Activated CD8-positive, alpha-beta T cell treated with anti-CD3 and anti-CD28 coated beads for 36 hours (primary cell): ENCODE measurements at regions not wholly inside any gene's neighbourhood (a gene's known extent, or its start where the extent isn't known, plus 50 kb on each side); places are given as distances from the start of the nearest gene placed in this dataset.

Experiments
- ATAC-seq: fragments of 200-7000 bp; cut with Tn5 transposase; one replicate; pipeline ENCODE4 v1.10.0; 2021; ENCODE audit warnings: mild to moderate bottlenecking, moderate library complexity
- CTCF ChIA-PET: fragments of 350-600 bp; sonication (Branson Sonifier 250); formaldehyde crosslinking; loops from one replicate; lab custom pipeline; 2021; ENCODE audit warnings: antibody characterized with exemption; lab: Charles Lee
- POLR2A ChIA-PET: fragments of 350-600 bp; sonication (Branson Sonifier 250); formaldehyde crosslinking; loops from one replicate; lab custom pipeline; 2021; ENCODE audit warnings: antibody characterized with exemption; lab: Charles Lee
- DNase-seq: peaks from one replicate; pipeline ENCODE4 v3.0.0-alpha.2; 2020
- H3K27ac Mint-ChIP-seq: one replicate; pipeline ENCODE4 v1.8.0; 2021; ENCODE audit warnings: mild to moderate bottlenecking, mixed read lengths
- H3K27me3 Mint-ChIP-seq: one replicate; pipeline ENCODE4 v1.8.0; 2021; ENCODE audit warnings: mixed read lengths
- H3K36me3 Mint-ChIP-seq: one replicate; pipeline ENCODE4 v1.8.0; 2021; ENCODE audit warnings: low read depth, mixed read lengths
- H3K4me1 Mint-ChIP-seq: one replicate; pipeline ENCODE4 v1.8.0; 2021; ENCODE audit warnings: low read depth, mixed read lengths
- H3K4me3 Mint-ChIP-seq: one replicate; pipeline ENCODE4 v1.8.0; 2021; ENCODE audit warnings: mild to moderate bottlenecking, moderate library complexity, mixed read lengths
- H3K9me3 Mint-ChIP-seq: one replicate; pipeline ENCODE4 v1.8.0; 2021; ENCODE audit warnings: mixed read lengths
- intact Hi-C: fragments of 100-400 bp; cut with micrococcal nuclease; formaldehyde crosslinking; loops from one replicate; pipeline ENCODE4 v1.10.0; 2022
- TF ChIP-seq, protein P1 (sequence below): fragments of 200-600 bp; IDR thresholded peaks from one replicate; pipeline ENCODE4 v1.8.0; 2022; ENCODE audit warnings: antibody characterized with exemption, mild to moderate bottlenecking

DNA sequence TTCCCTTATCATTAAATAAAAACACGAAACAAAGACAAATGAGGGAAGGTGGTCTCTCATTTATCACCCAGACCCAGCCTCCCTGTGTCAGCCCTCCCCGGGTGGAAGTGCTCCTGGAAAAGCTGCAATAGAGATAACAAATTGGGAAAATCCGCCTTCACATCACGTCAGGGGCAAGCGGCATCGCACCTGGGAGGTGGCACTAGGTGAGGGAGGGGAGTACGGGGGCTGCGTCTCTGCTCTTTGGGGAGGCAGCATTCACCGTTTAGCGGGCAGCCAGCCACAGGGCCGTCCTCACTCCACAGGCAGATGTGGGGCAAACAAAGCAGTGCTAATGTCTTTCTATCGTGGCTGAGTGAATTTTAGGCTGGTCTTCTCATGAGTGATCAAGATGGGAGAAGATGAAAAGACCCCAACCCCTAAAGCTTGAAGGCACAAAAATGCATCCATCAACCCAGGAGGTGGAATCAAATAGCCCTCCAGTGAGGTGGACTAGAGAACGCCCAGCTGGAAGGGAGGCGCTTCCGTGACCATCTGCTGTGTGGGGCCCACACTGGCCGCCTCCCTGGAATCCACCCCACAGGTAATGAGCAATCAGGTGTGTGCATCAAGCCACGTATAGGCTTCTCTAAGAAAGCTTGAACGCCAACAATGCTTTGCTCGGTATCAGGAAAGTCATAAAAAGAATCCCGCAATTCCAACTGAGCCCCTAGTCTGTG lies 629.5 kb downstream of the BRD1 start:
- TF ChIP-seq, protein P1, sequence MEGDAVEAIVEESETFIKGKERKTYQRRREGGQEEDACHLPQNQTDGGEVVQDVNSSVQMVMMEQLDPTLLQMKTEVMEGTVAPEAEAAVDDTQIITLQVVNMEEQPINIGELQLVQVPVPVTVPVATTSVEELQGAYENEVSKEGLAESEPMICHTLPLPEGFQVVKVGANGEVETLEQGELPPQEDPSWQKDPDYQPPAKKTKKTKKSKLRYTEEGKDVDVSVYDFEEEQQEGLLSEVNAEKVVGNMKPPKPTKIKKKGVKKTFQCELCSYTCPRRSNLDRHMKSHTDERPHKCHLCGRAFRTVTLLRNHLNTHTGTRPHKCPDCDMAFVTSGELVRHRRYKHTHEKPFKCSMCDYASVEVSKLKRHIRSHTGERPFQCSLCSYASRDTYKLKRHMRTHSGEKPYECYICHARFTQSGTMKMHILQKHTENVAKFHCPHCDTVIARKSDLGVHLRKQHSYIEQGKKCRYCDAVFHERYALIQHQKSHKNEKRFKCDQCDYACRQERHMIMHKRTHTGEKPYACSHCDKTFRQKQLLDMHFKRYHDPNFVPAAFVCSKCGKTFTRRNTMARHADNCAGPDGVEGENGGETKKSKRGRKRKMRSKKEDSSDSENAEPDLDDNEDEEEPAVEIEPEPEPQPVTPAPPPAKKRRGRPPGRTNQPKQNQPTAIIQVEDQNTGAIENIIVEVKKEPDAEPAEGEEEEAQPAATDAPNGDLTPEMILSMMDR, result no peak
- Mint-ChIP-seq H3K27ac (no peak overlapping the region), H3K27me3 (no peaks in the 10 kb centered on the region), H3K9me3 (no peaks in the 10 kb centered on the region), H3K4me3 (no peak overlapping the region), H3K36me3 (no peaks in the 10 kb centered on the region), H3K4me1 (no peaks in the 10 kb centered on the region)
- intact Hi-C loops, result no loop called here
- CTCF ChIA-PET, result no interaction called here
- ATAC-seq (no peak), DNase-seq (no peak)
- POLR2A ChIA-PET, result no interaction called here

DNA sequence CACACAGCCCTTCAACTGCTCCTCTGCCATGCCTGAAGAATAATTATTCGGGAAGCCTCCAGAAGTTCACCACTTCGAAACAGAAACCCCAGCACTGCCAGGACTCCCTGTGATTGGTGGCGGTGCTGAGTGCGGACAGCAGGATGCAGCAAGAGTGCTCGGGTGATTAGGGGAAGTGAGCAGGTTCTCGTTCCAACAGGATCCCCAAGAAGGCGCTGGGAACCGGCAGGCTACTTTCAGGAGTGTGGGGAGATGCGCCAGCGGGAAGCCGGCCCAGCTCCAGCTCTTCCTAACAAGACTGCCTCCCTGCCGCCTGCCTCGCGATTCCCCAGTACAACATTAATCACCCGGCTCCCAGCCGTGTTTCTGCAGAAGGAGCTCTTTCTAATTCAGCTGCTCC lies 630.2 kb downstream of the BRD1 start:
- H3K4me1 Mint-ChIP-seq, result no peaks in the 10 kb centered on the region
- no peak overlapping the region for H3K4me3 Mint-ChIP-seq
- no peaks in the 10 kb centered on the region for H3K9me3 Mint-ChIP-seq
- ATAC-seq (no peak), DNase-seq (no peak)
- H3K27me3 Mint-ChIP-seq, result no peaks in the 10 kb centered on the region
- intact Hi-C loops, result no loop called here
- no peak overlapping the region for H3K27ac Mint-ChIP-seq
- no peaks in the 10 kb centered on the region for H3K36me3 Mint-ChIP-seq
- TF ChIP-seq, protein P1, result no peak
- POLR2A ChIA-PET, result no interaction called here
- CTCF ChIA-PET, result no interaction called here

GRCh38 chr22:49196046-49196511 lies 631.6 kb downstream of the BRD1 start:
- no peaks in the 10 kb centered on the region for H3K4me1 Mint-ChIP-seq
- CTCF ChIA-PET, result no interaction called here

GRCh38 chr22:49195636-49196035 lies 632.0 kb downstream of the BRD1 start:
- intact Hi-C loops, result no loop called here
- Mint-ChIP-seq H3K27ac (no peak overlapping the region), H3K36me3 (no peaks in the 10 kb centered on the region), H3K4me3 (no peak overlapping the region), H3K4me1 (no peaks in the 10 kb centered on the region), H3K9me3 (no peaks in the 10 kb centered on the region), H3K27me3 (peaks cover 2% of the 10 kb centered on the region)
- ATAC-seq, result no peak
- POLR2A ChIA-PET, result no interaction called here
- TF ChIP-seq, protein P1, result no peak
- CTCF ChIA-PET, result no interaction called here
- DNase-seq, result no peak

More at GRCh38 chr22:49196046-49196511, 631.6 kb downstream of the BRD1 start:
- DNase-seq, result no peak
- H3K27me3 Mint-ChIP-seq, result peaks cover 2% of the 10 kb centered on the region
- H3K4me3 Mint-ChIP-seq, result no peak overlapping the region
- no peaks in the 10 kb centered on the region for H3K36me3 Mint-ChIP-seq
- POLR2A ChIA-PET, result no interaction called here
- no peak for ATAC-seq
- intact Hi-C loops, result no loop called here
- TF ChIP-seq, protein P1, result no peak
- H3K27ac Mint-ChIP-seq, result no peak overlapping the region
- no peaks in the 10 kb centered on the region for H3K9me3 Mint-ChIP-seq

GRCh38 chr22:49193901-49194465 lies 633.7 kb downstream of the BRD1 start:
- H3K27ac Mint-ChIP-seq, result no peak overlapping the region
- intact Hi-C loops, result no loop called here
- TF ChIP-seq, protein P1, result no peak
- peaks cover 6% of the 10 kb centered on the region for H3K27me3 Mint-ChIP-seq
- H3K4me3 Mint-ChIP-seq, result no peak overlapping the region
- H3K36me3 Mint-ChIP-seq, result no peaks in the 10 kb centered on the region
- H3K9me3 Mint-ChIP-seq, result no peaks in the 10 kb centered on the region
- no peaks in the 10 kb centered on the region for H3K4me1 Mint-ChIP-seq
- POLR2A ChIA-PET, result no interaction called here
- CTCF ChIA-PET, result no interaction called here
- DNase-seq, result no peak
- ATAC-seq, result no peak
